Gastrocnemius medialis (tissue), 4 donors: ENCODE measurements at regions not wholly inside any gene's neighbourhood (a gene's known extent, or its start where the extent isn't known, plus 50 kb on each side); places are given as distances from the start of the nearest gene placed in this dataset.

Source experiments
- ATAC-seq, 2 donors: fragments of 150-250 bp; one replicate each; pipeline ENCODE4 v1.9.1; 2016
- DNase-seq, 2 donors: peaks; one replicate each; pipeline ENCODE4 v3.0.0-alpha.2; 2019
- H3K27ac ChIP-seq, 4 donors: fragments of 200-600 bp; sonication (generic); 1 replicate in 1 of 4; 2 replicates in 3 of 4; pipeline ENCODE4 v1.5.1; 2016 to 2018; ENCODE audit warnings: mild to moderate bottlenecking in 2 of 4, moderate library complexity in 1 of 4
- H3K27me3 ChIP-seq, 3 donors: fragments of 200-600 bp; sonication (generic) in 2 of 3; 1 replicate in 1 of 3; 2 replicates in 2 of 3; pipeline versions ENCODE4 v1.5.1 to v1.6.0; 2016 to 2019; ENCODE audit warnings: mild to moderate bottlenecking in 1 of 3, moderate library complexity in 1 of 3
- H3K36me3 ChIP-seq, 2 donors: fragments of 200-600 bp; sonication (generic) in 1 of 2; one replicate each; pipeline ENCODE4 v1.5.1; 2017 to 2018
- H3K4me1 ChIP-seq, 2 donors: fragments of 200-600 bp; sonication (generic) in 1 of 2; one replicate each; pipeline ENCODE4 v1.5.1; 2016 to 2017; ENCODE audit warnings: mild to moderate bottlenecking in 2 of 2
- H3K4me3 ChIP-seq, 4 donors: fragments of 200-600 bp; sonication (generic) in 3 of 4; 1 replicate in 1 of 4; 2 replicates in 3 of 4; pipeline ENCODE4 v1.5.1; 2016 to 2019; ENCODE audit warnings: mild to moderate bottlenecking in 2 of 4
- H3K9me3 ChIP-seq, 3 donors: fragments of 200-600 bp; sonication (generic) in 2 of 3; 1 replicate in 1 of 3; 2 replicates in 2 of 3; pipeline ENCODE4 v1.5.1; 2016 to 2019
- POLR2A ChIP-seq, 2 donors: fragments of 450-650 bp; IDR thresholded peaks; one replicate each; pipeline ENCODE4 v1.6.1; 2017; ENCODE audit warnings: antibody characterized with exemption in 2 of 2, mild to moderate bottlenecking in 2 of 2, moderate library complexity in 2 of 2
- in situ Hi-C, 4 donors: fragments of 200-750 bp; cut with MboI; loops; one replicate each; pipeline versions ENCODE4 v1.15.0 to v1.8.0; 2017; ENCODE audit warnings: low sequenced_read_pairs in 4 of 4
- intact Hi-C: fragments of 100-400 bp; cut with DNase I; formaldehyde crosslinking; loops from one replicate; pipeline ENCODE4 v1.15.1; 2023; ENCODE audit warnings: low total_unique reads
- TF ChIP-seq, protein P1 (sequence below), 5 experiments: fragments of 450-650 bp in 3 of 5; fragments of 200-600 bp in 2 of 5; sonication (generic) in 2 of 5; IDR thresholded peaks in 4 of 5; conservative IDR thresholded peaks in 1 of 5; 1 replicate in 4 of 5; 2 replicates in 1 of 5; pipeline ENCODE4 v1.5.1; 2016 to 2019; ENCODE audit warnings: antibody characterized with exemption in 5 of 5, mild to moderate bottlenecking in 3 of 5, moderate library complexity in 3 of 5

- Histone ChIP-seq H3K27me3 (no peaks in the 10 kb centered on the region), H3K27ac (no peak overlapping the region), H3K4me3 (no peak overlapping the region), H3K36me3 (no peaks in the 10 kb centered on the region), H3K4me1 (no peaks in the 10 kb centered on the region), H3K9me3 (no peaks in the 10 kb centered on the region)
- TF ChIP-seq, protein P1, sequence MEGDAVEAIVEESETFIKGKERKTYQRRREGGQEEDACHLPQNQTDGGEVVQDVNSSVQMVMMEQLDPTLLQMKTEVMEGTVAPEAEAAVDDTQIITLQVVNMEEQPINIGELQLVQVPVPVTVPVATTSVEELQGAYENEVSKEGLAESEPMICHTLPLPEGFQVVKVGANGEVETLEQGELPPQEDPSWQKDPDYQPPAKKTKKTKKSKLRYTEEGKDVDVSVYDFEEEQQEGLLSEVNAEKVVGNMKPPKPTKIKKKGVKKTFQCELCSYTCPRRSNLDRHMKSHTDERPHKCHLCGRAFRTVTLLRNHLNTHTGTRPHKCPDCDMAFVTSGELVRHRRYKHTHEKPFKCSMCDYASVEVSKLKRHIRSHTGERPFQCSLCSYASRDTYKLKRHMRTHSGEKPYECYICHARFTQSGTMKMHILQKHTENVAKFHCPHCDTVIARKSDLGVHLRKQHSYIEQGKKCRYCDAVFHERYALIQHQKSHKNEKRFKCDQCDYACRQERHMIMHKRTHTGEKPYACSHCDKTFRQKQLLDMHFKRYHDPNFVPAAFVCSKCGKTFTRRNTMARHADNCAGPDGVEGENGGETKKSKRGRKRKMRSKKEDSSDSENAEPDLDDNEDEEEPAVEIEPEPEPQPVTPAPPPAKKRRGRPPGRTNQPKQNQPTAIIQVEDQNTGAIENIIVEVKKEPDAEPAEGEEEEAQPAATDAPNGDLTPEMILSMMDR (IDR thresholded peaks at IDR 0.05 in 4 of 5, conservative IDR thresholded peaks at IDR 0.05 in 1 of 5): no peak
- no peak for TF ChIP-seq POLR2A (IDR thresholded peaks at IDR 0.05)
- DNase-seq (no peak), ATAC-seq (no peak)
- in situ Hi-C loops: no loop called here
- intact Hi-C loops: no loop called here
These were observed 70.5 kb upstream of the SPTLC1 start for GRCh38 chr9:92185681-92186080.

- no peak for DNase-seq
- Histone ChIP-seq H3K4me3 (no peak overlapping the region), H3K36me3 (no peaks in the 10 kb centered on the region), H3K27me3 (no peaks in the 10 kb centered on the region), H3K4me1 (no peaks in the 10 kb centered on the region), H3K9me3 (no peaks in the 10 kb centered on the region), H3K27ac (no peak overlapping the region)
- intact Hi-C loops: no loop called here
- in situ Hi-C loops: no loop called here
- TF ChIP-seq POLR2A (IDR thresholded peaks at IDR 0.05): no peak
- TF ChIP-seq, protein P1 (IDR thresholded peaks at IDR 0.05 in 4 of 5, conservative IDR thresholded peaks at IDR 0.05 in 1 of 5): no peak
- no peak for ATAC-seq
These were observed 69.9 kb upstream of the SPTLC1 start for GRCh38 chr9:92185096-92185495.

DNA sequence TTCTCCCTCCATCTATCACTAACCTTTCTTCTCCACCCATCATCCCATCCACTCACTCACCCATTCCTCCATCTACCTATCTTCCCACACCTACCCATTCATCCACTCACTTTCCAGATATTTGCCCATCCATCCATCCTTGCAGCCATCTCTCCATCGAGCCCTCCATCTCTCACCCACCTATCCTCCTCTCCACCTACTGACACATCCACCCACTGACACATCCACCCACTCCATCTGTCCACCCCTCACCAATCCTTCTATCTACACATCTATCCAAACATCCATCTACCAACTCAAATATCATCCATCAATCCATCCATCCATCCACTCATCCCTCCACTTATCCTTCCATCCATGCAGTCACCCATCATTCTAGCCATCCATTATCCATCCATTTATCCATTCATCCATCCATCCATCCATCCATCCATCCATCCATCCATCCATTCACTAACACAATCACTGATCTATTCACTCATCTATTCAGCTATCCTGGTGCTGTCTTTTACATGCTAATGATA is 68.9 kb upstream of the SPTLC1 start:
- no peaks in the 10 kb centered on the region for H3K27me3 ChIP-seq
- H3K4me1 ChIP-seq: no peaks in the 10 kb centered on the region
- no peaks in the 10 kb centered on the region for H3K36me3 ChIP-seq
- H3K9me3 ChIP-seq: no peaks in the 10 kb centered on the region
- intact Hi-C loops (no loop called here), in situ Hi-C loops (no loop called here)
- H3K4me3 ChIP-seq: no peak overlapping the region
- DNase-seq (no peak), ATAC-seq (no peak)
- no peak overlapping the region for H3K27ac ChIP-seq
- no peak for TF ChIP-seq POLR2A (IDR thresholded peaks at IDR 0.05)
- TF ChIP-seq, protein P1 (IDR thresholded peaks at IDR 0.05 in 4 of 5, conservative IDR thresholded peaks at IDR 0.05 in 1 of 5): no peak

GRCh38 chr9:92183449-92183848 is 68.2 kb upstream of the SPTLC1 start:
- Histone ChIP-seq H3K36me3 (no peaks in the 10 kb centered on the region), H3K27ac (no peak overlapping the region), H3K4me1 (no peaks in the 10 kb centered on the region), H3K9me3 (no peaks in the 10 kb centered on the region), H3K27me3 (no peaks in the 10 kb centered on the region), H3K4me3 (no peak overlapping the region)
- intact Hi-C loops: no loop called here
- TF ChIP-seq, protein P1 (IDR thresholded peaks at IDR 0.05 in 4 of 5, conservative IDR thresholded peaks at IDR 0.05 in 1 of 5): no peak
- no peak for TF ChIP-seq POLR2A (IDR thresholded peaks at IDR 0.05)
- in situ Hi-C loops: no loop called here
- DNase-seq: no peak
- no peak for ATAC-seq

DNA sequence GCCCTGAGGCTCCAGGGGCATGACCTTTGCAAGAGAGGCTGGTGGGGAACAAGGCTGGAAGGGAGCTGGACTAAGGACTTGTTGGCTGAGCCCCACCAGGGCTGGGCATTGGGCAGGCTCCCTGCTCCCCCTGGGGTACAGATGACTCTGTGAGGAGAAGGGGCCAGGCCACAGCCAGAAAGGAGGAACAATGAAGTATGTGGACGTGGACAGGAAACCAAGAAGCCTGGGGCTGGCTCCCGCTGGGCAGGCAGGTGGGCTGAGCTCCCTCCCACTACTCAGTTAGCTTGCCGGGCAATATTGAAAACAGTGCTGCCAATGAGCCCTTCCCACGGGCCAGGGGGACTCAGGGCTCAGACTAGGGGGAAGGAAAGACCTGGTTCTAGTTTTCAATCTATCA is 66.1 kb upstream of the SPTLC1 start:
- Histone ChIP-seq H3K9me3 (no peaks in the 10 kb centered on the region), H3K4me1 (no peaks in the 10 kb centered on the region), H3K4me3 (no peak overlapping the region), H3K27me3 (no peaks in the 10 kb centered on the region), H3K36me3 (no peaks in the 10 kb centered on the region), H3K27ac (no peak overlapping the region)
- intact Hi-C loops (no loop called here), in situ Hi-C loops (no loop called here)
- no peak for TF ChIP-seq POLR2A (IDR thresholded peaks at IDR 0.05)
- TF ChIP-seq, protein P1 (IDR thresholded peaks at IDR 0.05 in 4 of 5, conservative IDR thresholded peaks at IDR 0.05 in 1 of 5): no peak
- DNase-seq: no peak
- no peak for ATAC-seq
